ENCODE measurements at regions not wholly inside any gene's neighbourhood (a gene's known extent, or its start where the extent isn't known, plus 50 kb on each side); places are given as distances from the start of the nearest gene placed in this dataset.
"Not testable (repeated sequence)": the region's sequence is repeated elsewhere in the genome, so short reads cannot be mapped to it uniquely, and the experiment has no call there.

GRCh38 chr2:36157093-36157492 is 198.5 kb upstream of the CRIM1 start:
- FAIRE-seq = not testable (repeated sequence)

GRCh38 chr2:36147670-36148390 is 207.7 kb upstream of the CRIM1 start:
- FAIRE-seq = no peak

- FAIRE-seq = no peak
Observed at GRCh38 chr2:36146765-36147164, 208.8 kb upstream of the CRIM1 start.

DNA sequence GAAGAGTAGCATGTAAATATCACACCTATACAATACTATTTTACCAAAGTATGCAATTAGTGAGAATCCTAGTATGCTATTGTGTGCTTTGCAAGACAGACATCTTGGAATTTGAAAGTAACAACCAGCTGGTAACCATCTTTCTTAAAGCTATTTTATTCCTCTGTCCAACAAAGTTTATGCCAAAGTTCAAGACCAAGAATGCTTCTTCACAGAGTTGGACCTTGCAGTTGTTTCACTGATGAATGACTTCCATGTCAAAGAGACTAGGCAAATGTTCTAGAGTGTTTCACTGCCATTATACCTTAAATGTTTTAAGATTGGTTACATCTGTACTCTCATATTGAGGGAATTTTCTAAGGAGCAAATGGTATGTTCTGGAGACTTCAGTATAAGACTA is 215.2 kb upstream of the CRIM1 start:
- FAIRE-seq = no peak

DNA sequence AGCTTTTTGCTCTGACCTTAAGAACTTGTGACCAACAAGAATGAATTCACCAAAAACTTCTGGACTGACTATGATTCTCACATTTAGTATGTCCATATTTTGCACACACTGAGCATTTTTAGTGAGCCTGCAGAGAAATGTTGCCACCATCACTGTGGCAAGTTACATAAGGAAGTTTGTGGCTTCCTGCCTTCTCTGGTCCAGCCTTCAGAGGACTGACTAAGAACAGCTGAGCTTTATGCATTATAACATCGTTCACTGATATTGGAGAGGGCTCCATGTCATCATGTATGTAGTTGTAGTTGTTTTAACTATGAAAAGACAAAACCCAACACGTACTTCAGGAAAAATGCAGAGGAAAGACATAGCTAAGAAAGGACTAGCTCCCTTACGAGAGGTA is 218.0 kb upstream of the CRIM1 start:
- FAIRE-seq = no peak

GRCh38 chr2:36134281-36134680 is 221.3 kb upstream of the CRIM1 start:
- FAIRE-seq = no peak

GRCh38 chr2:36128359-36128758 is 227.2 kb upstream of the CRIM1 start:
- no peak for FAIRE-seq

GRCh38 chr2:36125702-36126101 is 229.9 kb upstream of the CRIM1 start:
- FAIRE-seq = no peak

GRCh38 chr2:36123995-36124394 is 231.6 kb upstream of the CRIM1 start:
- no peak for FAIRE-seq

DNA sequence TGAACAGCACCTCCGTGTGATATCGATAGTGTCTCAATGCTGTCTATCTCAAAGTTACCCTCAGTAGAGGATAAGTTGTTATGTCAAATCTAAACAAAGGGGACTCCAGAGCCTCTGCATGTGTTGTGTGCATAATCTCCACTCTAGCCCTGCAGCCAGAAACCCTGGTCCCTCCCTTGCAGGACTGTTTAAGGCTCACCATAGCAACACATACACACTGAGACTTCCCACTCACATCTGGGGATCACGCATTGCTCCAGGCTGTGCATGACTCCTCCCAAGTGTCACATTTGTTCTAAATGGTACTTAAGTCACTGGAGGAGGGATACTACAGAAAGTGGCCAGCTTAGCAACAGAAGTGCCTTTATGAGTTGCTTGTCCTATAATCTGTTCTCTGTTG is 258.6 kb upstream of the CRIM1 start:
- no peak for FAIRE-seq

- FAIRE-seq = not testable (repeated sequence)
Observed at GRCh38 chr2:36091844-36092741, 263.5 kb upstream of the CRIM1 start.

DNA sequence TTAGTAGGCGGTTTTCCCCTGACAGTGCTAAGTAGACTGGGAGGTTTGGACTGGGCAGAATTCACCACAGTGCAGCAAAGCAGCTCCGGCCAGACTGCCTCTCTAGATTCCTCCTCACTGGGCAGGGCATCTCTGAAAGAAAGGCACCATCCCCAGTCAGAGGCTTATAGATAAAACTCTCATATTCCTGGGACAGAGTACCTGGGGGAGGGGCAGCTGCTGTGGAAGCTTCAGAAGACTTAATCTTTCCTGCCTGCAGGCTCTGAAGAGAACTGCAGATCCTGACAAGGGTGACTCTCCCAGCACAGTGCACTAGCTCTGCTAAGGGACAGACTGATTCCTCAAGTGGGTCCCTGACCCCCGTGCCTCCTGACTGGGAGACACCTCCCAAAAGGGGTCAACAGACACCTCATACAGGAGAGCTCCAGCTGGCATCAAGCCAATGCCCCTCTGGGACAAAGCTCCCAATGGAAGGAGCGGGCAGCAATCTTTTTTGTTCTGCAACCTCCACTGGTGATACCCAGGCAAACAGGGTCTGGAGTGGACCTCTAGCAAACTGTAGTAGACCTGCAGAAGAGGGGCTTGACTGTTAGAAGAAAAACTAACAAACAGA is 266.8 kb upstream of the CRIM1 start:
- no peak for FAIRE-seq

DNA sequence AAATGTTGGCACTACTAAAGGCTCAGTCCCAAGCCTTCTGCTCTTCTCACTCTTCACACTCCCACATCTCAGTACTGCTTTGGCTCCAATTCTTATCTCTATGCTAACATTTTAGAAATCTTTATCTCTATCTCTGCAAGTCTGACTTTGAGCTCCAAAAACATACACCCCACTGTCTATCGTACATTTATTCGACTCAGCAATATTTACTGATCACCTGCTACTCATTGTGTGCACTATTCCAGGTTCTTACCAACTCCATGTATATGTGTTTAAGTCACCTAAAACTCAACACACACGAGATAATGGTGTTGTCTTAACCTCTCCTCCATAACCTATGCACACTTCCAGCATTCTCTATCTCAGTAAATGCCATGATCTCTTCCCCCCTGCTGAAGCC is 268.2 kb upstream of the CRIM1 start:
- no peak for FAIRE-seq

- no peak for FAIRE-seq
Observed at GRCh38 chr2:36079793-36080192, 275.8 kb upstream of the CRIM1 start.

DNA sequence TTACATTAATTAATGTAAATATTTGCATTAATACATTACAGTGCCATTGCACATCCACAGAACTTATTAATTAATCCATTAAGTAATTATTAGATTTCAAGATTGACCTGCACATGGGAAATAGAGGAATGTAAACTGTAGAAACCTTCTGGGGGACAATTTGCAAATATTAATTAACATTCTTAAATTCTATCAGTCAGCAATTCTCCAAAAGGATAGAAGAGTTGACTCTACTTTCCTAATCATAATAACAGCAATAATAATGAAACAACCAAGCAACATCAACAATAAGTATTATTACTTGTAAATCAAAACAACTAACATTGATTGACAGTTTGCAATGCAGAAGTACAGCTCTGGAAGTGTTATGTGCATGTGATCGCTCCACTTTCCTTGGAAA is 281.6 kb upstream of the CRIM1 start:
- no peak for FAIRE-seq

DNA sequence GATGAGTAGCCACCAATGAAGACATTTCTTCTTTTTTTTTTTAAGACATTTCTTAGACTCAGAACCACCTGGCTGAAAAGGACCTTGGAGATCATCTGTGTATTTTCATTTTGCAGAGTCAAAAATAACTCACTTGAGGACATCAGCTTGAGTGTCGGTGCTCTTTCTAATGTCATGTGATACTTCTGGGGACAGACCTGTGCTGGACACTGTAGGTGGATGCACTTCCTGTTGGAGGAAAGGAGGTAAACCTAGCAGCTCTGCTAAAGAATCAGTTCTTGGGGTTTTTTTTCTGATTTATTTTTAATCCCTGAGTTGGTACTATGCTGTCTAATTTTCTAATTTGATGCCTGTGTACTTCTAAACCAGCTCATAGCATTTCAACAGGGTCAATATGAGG is 283.9 kb upstream of the CRIM1 start:
- no peak for FAIRE-seq

GRCh38 chr2:36069074-36069473 is 286.5 kb upstream of the CRIM1 start:
- FAIRE-seq = no peak

- FAIRE-seq = no peak
Observed at GRCh38 chr2:36068086-36068485, 287.5 kb upstream of the CRIM1 start.

- FAIRE-seq = no peak
Observed at GRCh38 chr2:36060133-36060532, 295.4 kb upstream of the CRIM1 start.

GRCh38 chr2:36059691-36060090 is 295.9 kb upstream of the CRIM1 start:
- no peak for FAIRE-seq

DNA sequence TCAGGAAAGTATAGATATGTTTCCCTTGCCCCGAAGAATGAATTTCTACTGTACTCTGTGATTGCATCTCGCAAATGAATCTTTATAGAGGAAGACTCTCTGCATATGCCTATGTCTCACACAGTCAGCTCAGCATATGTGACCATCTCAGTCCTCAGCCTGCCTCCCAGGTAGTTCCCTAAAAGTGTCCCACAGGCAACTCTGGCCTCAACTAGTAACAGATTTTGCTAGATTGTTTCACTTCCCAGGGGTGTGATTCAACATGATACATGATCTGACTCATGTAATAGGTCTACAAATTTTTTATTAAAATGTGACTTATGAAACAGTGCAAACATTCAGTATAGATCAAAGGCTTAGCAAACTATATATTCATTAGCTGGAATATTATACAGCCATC is 296.6 kb upstream of the CRIM1 start:
- no peak for FAIRE-seq

DNA sequence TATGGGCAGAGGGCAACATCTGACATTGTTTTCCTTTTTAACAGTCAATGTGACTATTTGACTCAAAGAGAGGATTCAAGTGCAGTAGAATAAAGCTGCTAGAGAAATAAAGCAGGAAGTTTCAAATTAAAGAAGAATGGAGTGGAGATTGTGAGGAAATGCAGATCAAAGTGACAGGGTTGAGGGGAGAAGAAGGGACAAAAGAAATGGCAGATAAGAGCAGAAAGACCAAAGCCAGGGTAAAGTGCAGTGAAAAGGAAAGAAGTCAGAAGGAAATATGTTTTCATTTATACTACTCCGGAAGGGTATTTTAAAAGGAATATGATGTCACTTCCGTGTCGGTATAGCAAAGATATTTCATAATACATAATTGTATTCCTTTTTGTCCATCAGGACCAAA is 297.5 kb upstream of the CRIM1 start:
- FAIRE-seq = no peak

DNA sequence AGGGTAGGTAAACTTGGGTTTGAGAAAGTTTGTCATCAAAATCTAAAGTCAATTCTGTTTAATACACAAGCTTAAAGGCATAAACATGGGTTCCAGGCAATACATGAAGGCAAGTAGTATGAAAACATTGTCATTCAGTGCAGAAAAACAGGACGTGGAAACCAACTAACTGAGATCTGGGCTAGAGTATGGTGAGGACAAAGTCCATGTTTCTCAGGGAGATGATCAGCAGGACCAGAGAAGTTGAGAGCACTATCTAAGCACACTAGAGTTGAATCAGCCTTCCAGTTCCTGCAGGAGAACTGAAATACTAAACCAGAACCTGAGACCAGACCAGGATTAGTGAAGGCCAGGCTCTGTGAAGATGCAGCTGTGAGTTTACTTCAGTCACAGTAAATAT is 302.8 kb upstream of the CRIM1 start:
- FAIRE-seq = no peak

DNA sequence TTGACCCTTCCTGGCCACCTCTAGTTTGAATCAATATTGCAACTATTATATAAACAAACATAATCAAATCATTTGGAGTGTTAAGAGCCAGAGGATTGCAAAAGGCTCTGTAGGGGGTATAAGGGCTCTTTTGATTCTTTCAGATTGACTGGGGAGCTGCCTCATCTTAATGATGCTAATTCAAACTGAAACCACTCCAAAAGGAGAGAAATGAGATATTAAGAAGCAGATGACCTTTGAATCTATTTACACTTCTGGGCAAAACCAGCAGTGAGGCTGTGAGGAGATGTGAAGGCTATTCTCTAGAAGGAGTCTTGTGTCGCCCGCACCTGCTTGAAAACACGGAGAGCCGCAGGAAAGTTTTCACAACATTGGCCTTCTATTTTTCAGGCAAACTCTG is 311.2 kb upstream of the CRIM1 start:
- no peak for FAIRE-seq

Data from colon (tissue), 2 donors.